ENCODE measurements at regions not wholly inside any gene's neighbourhood (a gene's known extent, or its start where the extent isn't known, plus 50 kb on each side); places are given as distances from the start of the nearest gene placed in this dataset.
"Not testable (repeated sequence)": the region's sequence is repeated elsewhere in the genome, so short reads cannot be mapped to it uniquely, and the experiment has no call there.

DNA sequence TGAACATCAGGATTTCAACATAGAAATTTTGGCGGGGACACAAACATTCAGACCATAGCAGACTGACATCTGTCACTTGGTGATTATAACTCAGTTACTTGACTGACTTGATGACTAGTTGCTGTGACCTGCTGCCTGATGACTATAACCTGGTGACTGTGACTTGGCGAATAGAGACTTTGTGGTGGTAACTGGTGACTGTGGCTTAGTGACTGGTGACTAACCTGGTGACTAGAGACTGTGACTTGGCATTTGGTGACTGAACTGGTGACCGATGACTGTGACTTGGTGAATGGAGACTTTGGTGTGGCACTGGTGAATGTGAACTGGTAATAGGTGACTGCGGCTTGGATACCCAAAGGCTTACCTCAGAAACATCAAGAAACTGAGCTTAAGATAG, 563.1 kb upstream of the FAM98A start:
- DNase-seq (no peak), ATAC-seq (no peak)
- H3K4me3 Mint-ChIP-seq = no peak overlapping the region
- no peaks in the 10 kb centered on the region for H3K27me3 Mint-ChIP-seq (ENCODE audit: low read depth)
- no peaks in the 10 kb centered on the region for H3K9me3 Mint-ChIP-seq
- H3K36me3 Mint-ChIP-seq (ENCODE audit: insufficient read depth) = no peaks in the 10 kb centered on the region
- H3K4me1 Mint-ChIP-seq (ENCODE audit: low read depth) = no peaks in the 10 kb centered on the region

DNA sequence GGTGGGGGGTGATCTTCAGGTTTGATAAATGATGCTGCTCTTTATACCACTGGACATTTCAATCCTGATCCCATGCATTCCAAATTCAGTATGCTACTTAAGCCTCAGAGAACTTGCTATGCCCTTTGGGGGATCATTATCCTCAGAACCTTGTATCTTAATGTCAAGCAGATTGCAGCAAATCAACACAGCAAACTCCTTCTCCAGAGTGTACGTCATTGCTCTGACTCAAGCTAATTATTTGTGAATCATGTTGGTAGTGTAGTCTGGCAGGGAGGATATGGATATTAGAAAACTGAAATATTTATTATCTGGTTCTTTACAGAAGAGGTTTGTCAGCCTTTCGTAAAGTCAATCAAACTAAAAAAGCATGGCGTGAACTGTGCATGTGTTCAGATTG, 562.5 kb upstream of the FAM98A start:
- ATAC-seq (no peak), DNase-seq (no peak)
- Mint-ChIP-seq H3K9me3 (no peaks in the 10 kb centered on the region), H3K36me3 (ENCODE audit: insufficient read depth) (no peaks in the 10 kb centered on the region), H3K27me3 (ENCODE audit: low read depth) (no peaks in the 10 kb centered on the region), H3K4me3 (no peak overlapping the region), H3K4me1 (ENCODE audit: low read depth) (no peaks in the 10 kb centered on the region)

DNA sequence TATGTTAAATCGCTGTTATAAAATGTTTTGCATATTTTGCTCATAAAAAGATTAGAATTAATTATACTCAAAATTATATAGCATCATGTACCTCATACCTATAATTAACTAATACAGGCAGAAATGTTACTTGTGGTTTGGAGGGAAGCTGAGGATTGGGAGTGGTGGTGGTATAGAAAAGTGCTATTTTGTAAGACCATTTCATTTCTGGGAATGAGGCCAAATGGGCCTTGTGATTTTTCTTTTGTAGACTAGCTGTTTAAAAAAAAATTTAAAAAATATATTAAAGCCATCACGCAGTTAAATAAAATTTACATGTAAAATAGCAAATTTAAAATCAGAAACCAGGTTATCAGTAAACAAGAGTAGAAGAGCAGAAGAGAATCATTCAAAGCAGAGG, 560.8 kb upstream of the FAM98A start:
- H3K9me3 Mint-ChIP-seq = no peaks in the 10 kb centered on the region
- no peaks in the 10 kb centered on the region for H3K36me3 Mint-ChIP-seq (ENCODE audit: insufficient read depth)
- no peaks in the 10 kb centered on the region for H3K27me3 Mint-ChIP-seq (ENCODE audit: low read depth)
- no peaks in the 10 kb centered on the region for H3K4me1 Mint-ChIP-seq (ENCODE audit: low read depth)
- H3K4me3 Mint-ChIP-seq = no peak overlapping the region
- DNase-seq = no peak
- no peak for ATAC-seq

- no peak for ATAC-seq
- Mint-ChIP-seq H3K9me3 (peaks cover 5% of the 10 kb centered on the region), H3K27me3 (ENCODE audit: low read depth) (no peaks in the 10 kb centered on the region), H3K4me1 (ENCODE audit: low read depth) (no peaks in the 10 kb centered on the region), H3K4me3 (no peak overlapping the region), H3K36me3 (ENCODE audit: insufficient read depth) (no peaks in the 10 kb centered on the region)
- DNase-seq = no peak
Measured at GRCh38 chr2:34153484-34153883, 554.4 kb upstream of the FAM98A start.

- Mint-ChIP-seq H3K4me1 (ENCODE audit: low read depth) (no peaks in the 10 kb centered on the region), H3K4me3 (no peak overlapping the region), H3K36me3 (ENCODE audit: insufficient read depth) (no peaks in the 10 kb centered on the region), H3K9me3 (peaks cover 5% of the 10 kb centered on the region), H3K27me3 (ENCODE audit: low read depth) (no peaks in the 10 kb centered on the region)
- DNase-seq = no peak
- ATAC-seq = no peak
Measured at GRCh38 chr2:34147780-34148179, 548.7 kb upstream of the FAM98A start.

- H3K36me3 Mint-ChIP-seq (ENCODE audit: insufficient read depth) = no peaks in the 10 kb centered on the region
- H3K4me1 Mint-ChIP-seq (ENCODE audit: low read depth) = no peaks in the 10 kb centered on the region
- ATAC-seq (no peak), DNase-seq (no peak)
- H3K27me3 Mint-ChIP-seq (ENCODE audit: low read depth) = no peaks in the 10 kb centered on the region
- peaks cover 3% of the 10 kb centered on the region for H3K9me3 Mint-ChIP-seq
- no peak overlapping the region for H3K4me3 Mint-ChIP-seq
Measured at GRCh38 chr2:34143149-34143548, 544.0 kb upstream of the FAM98A start.

DNA sequence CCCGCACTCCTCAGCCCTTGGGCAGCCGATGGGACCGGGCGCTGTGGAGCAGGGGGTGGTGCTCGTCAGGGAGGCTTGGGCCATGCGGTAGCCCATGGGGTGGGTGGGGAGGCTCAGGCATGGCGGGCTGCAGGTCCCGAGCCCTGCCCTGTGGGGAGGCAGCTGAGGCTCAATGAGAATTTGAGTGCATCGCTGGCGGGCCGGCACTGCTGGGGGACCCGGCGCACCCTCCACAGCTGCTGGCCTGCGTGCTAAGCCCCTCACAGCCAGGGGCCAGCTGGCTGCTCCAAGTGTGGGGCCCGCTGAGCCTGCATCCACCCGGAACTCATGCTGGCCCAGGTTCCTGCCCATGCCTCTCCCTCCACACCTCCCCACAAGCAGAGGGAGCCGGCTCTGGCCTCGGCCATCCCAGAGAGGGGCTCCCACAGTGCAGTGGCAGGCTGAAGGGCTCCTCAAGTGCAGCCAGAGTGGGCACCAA, 543.5 kb upstream of the FAM98A start:
- not testable (repeated sequence) for H3K4me3 Mint-ChIP-seq; H3K27me3 Mint-ChIP-seq (ENCODE audit: low read depth); ATAC-seq; H3K4me1 Mint-ChIP-seq (ENCODE audit: low read depth); H3K9me3 Mint-ChIP-seq; DNase-seq; H3K36me3 Mint-ChIP-seq (ENCODE audit: insufficient read depth)

DNA sequence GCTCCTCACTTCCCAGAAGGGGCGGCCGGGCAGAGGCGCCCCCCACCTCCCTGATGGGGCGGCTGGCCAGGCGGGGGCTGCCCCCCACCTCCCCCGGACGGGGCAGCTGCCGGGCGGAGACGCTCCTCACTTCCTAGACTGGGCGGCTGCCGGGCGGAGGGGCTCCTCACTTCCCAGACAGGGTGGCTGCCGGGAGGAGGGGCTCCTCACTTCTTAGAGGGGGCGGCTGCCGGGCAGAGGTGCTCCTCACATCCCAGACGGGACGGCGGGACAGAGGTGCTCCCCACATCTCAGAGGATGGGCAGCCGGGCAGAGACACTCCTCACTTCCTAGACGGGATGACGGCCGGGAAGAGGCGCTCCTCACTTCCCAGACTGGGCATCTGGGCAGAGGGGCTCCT, 534.0 kb upstream of the FAM98A start:
- not testable (repeated sequence) for H3K4me1 Mint-ChIP-seq (ENCODE audit: low read depth); H3K4me3 Mint-ChIP-seq; H3K9me3 Mint-ChIP-seq; H3K36me3 Mint-ChIP-seq (ENCODE audit: insufficient read depth); DNase-seq; ATAC-seq; H3K27me3 Mint-ChIP-seq (ENCODE audit: low read depth)

DNA sequence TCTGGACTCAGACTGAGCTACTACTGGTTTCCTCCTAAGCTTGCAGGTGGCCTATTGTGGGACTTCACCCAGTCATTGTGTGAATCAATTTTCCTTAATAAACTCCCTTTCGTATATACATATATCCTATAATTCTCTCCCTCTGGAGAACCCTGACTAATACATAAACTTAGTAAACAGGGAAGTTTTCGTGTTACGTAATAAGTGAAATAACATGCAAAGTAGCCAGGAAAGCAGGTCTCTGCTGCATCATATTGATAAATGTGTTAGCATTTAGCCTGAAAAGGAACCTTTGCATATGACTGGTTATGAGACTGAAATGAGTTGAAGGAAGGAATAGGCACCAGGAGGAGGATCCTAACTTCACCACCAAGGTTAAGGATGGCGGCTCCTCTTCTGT, 527.2 kb upstream of the FAM98A start:
- no peak for ATAC-seq
- Mint-ChIP-seq H3K4me3 (no peak overlapping the region), H3K9me3 (peaks cover 12% of the 10 kb centered on the region), H3K36me3 (ENCODE audit: insufficient read depth) (no peaks in the 10 kb centered on the region), H3K27me3 (ENCODE audit: low read depth) (no peaks in the 10 kb centered on the region), H3K4me1 (ENCODE audit: low read depth) (no peaks in the 10 kb centered on the region)
- no peak for DNase-seq

GRCh38 chr2:34123996-34124785, 525.1 kb upstream of the FAM98A start:
- peaks cover 12% of the 10 kb centered on the region for H3K9me3 Mint-ChIP-seq
- no peak for ATAC-seq
- no peak overlapping the region for H3K4me3 Mint-ChIP-seq
- no peaks in the 10 kb centered on the region for H3K4me1 Mint-ChIP-seq (ENCODE audit: low read depth)
- no peaks in the 10 kb centered on the region for H3K27me3 Mint-ChIP-seq (ENCODE audit: low read depth)
- no peak for DNase-seq
- no peaks in the 10 kb centered on the region for H3K36me3 Mint-ChIP-seq (ENCODE audit: insufficient read depth)

- DNase-seq = no peak
- no peaks in the 10 kb centered on the region for H3K36me3 Mint-ChIP-seq (ENCODE audit: insufficient read depth)
- ATAC-seq = no peak
- peaks cover 8% of the 10 kb centered on the region for H3K9me3 Mint-ChIP-seq
- H3K4me3 Mint-ChIP-seq = no peak overlapping the region
- no peaks in the 10 kb centered on the region for H3K4me1 Mint-ChIP-seq (ENCODE audit: low read depth)
- H3K27me3 Mint-ChIP-seq (ENCODE audit: low read depth) = no peaks in the 10 kb centered on the region
Measured at GRCh38 chr2:34121076-34121475, 522.0 kb upstream of the FAM98A start.

DNA sequence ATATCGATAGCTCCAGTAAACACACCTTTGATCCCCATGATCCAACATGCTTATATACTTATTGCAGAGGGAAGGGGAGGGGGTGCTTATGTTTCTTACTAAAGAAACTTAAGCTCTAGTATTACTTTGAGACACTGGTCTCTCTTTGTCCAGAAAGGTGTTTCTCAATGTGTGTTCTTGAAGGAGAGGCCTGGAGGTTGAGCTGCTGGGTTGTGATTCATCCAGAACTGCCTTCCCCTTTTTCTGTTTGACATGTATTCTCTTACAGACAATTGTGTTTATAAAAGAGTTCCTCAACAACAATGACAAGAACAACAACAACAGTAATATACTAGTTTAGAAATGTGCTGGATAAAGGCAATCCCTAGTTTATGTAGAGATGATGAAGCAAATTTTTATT, 516.0 kb upstream of the FAM98A start:
- DNase-seq = no peak
- Mint-ChIP-seq H3K4me3 (no peak overlapping the region), H3K27me3 (ENCODE audit: low read depth) (no peaks in the 10 kb centered on the region), H3K36me3 (ENCODE audit: insufficient read depth) (no peaks in the 10 kb centered on the region), H3K9me3 (no peaks in the 10 kb centered on the region), H3K4me1 (ENCODE audit: low read depth) (no peaks in the 10 kb centered on the region)
- no peak for ATAC-seq

- H3K27me3 Mint-ChIP-seq (ENCODE audit: low read depth) = no peaks in the 10 kb centered on the region
- H3K9me3 Mint-ChIP-seq = no peaks in the 10 kb centered on the region
- H3K4me3 Mint-ChIP-seq = no peak overlapping the region
- ATAC-seq (no peak), DNase-seq (no peak)
- no peaks in the 10 kb centered on the region for H3K4me1 Mint-ChIP-seq (ENCODE audit: low read depth)
- H3K36me3 Mint-ChIP-seq (ENCODE audit: insufficient read depth) = no peaks in the 10 kb centered on the region
Measured at GRCh38 chr2:34112161-34112560, 513.1 kb upstream of the FAM98A start.

DNA sequence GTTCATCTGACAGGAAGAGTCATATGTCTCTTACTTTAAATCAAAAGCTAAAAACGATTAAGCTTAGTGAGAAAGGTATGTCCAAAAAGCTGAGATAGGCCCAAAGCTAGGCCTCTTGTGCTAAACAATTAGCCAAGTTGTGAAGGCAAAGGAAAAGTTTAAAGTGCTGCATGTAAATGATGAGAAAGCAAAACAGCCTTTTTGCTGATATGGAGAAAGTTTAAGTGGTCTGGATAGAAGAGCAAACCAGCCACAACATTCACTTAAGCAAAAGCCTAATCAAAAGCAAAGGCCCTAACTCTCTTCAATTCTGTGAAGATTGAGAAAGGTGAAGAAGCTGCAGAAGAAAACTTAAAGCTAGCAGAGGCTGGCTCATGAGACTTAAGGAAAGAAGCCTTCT, 511.3 kb upstream of the FAM98A start:
- H3K36me3 Mint-ChIP-seq (ENCODE audit: insufficient read depth) = no peaks in the 10 kb centered on the region
- H3K4me3 Mint-ChIP-seq = no peak overlapping the region
- DNase-seq (no peak), ATAC-seq (no peak)
- no peaks in the 10 kb centered on the region for H3K9me3 Mint-ChIP-seq
- no peaks in the 10 kb centered on the region for H3K27me3 Mint-ChIP-seq (ENCODE audit: low read depth)
- no peaks in the 10 kb centered on the region for H3K4me1 Mint-ChIP-seq (ENCODE audit: low read depth)

DNA sequence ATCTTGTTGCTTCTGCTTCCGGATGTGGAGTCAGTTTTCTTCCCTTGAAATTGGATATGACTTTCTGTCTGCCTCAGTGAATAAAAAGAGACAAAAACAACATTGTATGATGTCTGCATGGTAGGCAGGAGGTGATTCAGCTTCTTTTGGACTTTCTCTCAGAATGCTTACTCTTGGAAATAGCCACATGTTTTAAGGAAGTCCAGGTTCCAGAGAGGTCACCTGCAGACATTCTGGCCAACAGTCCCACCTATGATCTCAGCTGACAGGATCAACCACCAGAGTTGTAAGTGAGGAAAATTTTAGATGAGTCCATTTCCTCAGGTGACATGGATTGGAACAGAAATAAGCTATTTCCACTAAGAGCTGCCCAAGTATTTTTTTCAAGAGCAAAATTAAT, 508.7 kb upstream of the FAM98A start:
- H3K4me1 Mint-ChIP-seq (ENCODE audit: low read depth) = no peaks in the 10 kb centered on the region

More for the DNA sequence above, 508.7 kb upstream of the FAM98A start:
- Mint-ChIP-seq H3K27me3 (ENCODE audit: low read depth) (no peaks in the 10 kb centered on the region), H3K36me3 (ENCODE audit: insufficient read depth) (no peaks in the 10 kb centered on the region), H3K4me3 (no peak overlapping the region), H3K9me3 (no peaks in the 10 kb centered on the region)
- DNase-seq (no peak), ATAC-seq (no peak)
